Left ventricle myocardium inferior (tissue), 1 donor: ENCODE measurements at regions not wholly inside any gene's neighbourhood (a gene's known extent, or its start where the extent isn't known, plus 50 kb on each side); places are given as distances from the start of the nearest gene placed in this dataset.

Source experiments
- DNase-seq: peaks from one replicate; pipeline ENCODE4 v3.0.0-alpha.2; 2020
- H3K27ac ChIP-seq: fragments of 200-600 bp; replicated peaks from 2 replicates; pipeline ENCODE4 v1.8.0; 2021
- H3K27me3 ChIP-seq: fragments of 200-600 bp; 2 replicates; pipeline ENCODE4 v1.8.0; 2021; ENCODE audit warnings: low read depth
- H3K36me3 ChIP-seq: fragments of 200-600 bp; 2 replicates; pipeline ENCODE4 v1.8.0; 2021
- H3K4me1 ChIP-seq: fragments of 200-600 bp; 2 replicates; pipeline ENCODE4 v1.8.0; 2021
- H3K4me3 ChIP-seq: fragments of 200-600 bp; 2 replicates; pipeline ENCODE4 v1.8.0; 2021; ENCODE audit warnings: mild to moderate bottlenecking, moderate library complexity
- H3K9me3 ChIP-seq: fragments of 200-600 bp; replicated peaks from 2 replicates; pipeline ENCODE4 v1.8.0; 2021
- intact Hi-C: fragments of 100-400 bp; cut with micrococcal nuclease; formaldehyde crosslinking; loops from one replicate; pipeline ENCODE4 v1.11.0; 2022
- TF ChIP-seq, protein P1 (sequence below): fragments of 200-600 bp; IDR thresholded peaks from 2 replicates; pipeline ENCODE4 v1.8.0; 2021; ENCODE audit warnings: antibody characterized with exemption, mild to moderate bottlenecking, borderline replicate concordance
- donor health status: DM: no; HTN: yes; CAD: no; lungs with severe emphysema.

DNA sequence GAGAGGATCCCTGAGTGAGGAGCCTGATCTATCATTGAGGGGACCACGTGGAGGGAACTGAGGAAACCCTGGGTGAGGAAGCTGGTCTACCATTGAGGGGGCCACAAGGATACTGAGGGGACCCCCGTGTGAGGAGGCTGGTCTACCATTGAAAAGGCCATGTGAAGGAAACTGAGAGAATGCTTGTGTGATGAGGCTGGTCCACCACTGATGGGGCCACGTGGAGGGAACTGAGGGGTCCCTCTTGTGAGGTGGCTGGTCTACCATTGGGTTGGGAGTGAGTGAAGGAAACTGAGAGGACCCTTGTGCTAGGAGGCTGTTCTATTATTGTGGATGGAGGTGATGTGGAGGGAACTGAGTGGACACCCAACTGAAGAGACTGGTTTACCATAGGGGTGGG is 161.3 kb downstream of the FBLN2 start:
- Histone ChIP-seq H3K27me3 (peaks cover 56% of the 10 kb centered on the region), H3K4me3 (no peak overlapping the region), H3K27ac (no peak overlapping the region), H3K4me1 (no peaks in the 10 kb centered on the region), H3K9me3 (peaks cover 12% of the 10 kb centered on the region), H3K36me3 (no peaks in the 10 kb centered on the region)
- DNase-seq, result no peak
- TF ChIP-seq, protein P1, sequence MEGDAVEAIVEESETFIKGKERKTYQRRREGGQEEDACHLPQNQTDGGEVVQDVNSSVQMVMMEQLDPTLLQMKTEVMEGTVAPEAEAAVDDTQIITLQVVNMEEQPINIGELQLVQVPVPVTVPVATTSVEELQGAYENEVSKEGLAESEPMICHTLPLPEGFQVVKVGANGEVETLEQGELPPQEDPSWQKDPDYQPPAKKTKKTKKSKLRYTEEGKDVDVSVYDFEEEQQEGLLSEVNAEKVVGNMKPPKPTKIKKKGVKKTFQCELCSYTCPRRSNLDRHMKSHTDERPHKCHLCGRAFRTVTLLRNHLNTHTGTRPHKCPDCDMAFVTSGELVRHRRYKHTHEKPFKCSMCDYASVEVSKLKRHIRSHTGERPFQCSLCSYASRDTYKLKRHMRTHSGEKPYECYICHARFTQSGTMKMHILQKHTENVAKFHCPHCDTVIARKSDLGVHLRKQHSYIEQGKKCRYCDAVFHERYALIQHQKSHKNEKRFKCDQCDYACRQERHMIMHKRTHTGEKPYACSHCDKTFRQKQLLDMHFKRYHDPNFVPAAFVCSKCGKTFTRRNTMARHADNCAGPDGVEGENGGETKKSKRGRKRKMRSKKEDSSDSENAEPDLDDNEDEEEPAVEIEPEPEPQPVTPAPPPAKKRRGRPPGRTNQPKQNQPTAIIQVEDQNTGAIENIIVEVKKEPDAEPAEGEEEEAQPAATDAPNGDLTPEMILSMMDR, result no peak
- intact Hi-C loops, result no loop called here

DNA sequence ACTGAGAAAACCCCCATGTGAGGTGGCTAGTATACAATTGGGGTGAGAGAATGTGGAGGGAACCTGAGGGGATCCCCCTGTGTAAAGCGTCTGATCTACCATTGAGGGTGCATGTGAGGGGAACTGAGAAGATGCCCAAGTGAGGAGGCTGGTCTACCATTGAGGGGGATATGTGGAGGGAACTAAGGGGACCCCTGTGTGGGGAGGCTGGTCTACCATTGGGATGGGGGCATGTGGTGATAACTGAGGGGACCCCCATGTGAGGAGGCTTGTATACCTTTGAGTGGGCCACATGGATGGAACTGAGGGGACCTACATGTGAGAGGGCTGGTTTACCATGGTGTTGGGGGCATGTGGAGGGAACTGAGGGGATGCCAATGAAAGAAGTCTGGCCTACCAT is 160.8 kb downstream of the FBLN2 start:
- TF ChIP-seq, protein P1, result no peak
- intact Hi-C loops, result no loop called here
- no peak for DNase-seq
- Histone ChIP-seq H3K27me3 (peaks cover 56% of the 10 kb centered on the region), H3K9me3 (peaks cover 12% of the 10 kb centered on the region), H3K4me3 (no peak overlapping the region), H3K27ac (no peak overlapping the region), H3K4me1 (no peaks in the 10 kb centered on the region), H3K36me3 (no peaks in the 10 kb centered on the region)

DNA sequence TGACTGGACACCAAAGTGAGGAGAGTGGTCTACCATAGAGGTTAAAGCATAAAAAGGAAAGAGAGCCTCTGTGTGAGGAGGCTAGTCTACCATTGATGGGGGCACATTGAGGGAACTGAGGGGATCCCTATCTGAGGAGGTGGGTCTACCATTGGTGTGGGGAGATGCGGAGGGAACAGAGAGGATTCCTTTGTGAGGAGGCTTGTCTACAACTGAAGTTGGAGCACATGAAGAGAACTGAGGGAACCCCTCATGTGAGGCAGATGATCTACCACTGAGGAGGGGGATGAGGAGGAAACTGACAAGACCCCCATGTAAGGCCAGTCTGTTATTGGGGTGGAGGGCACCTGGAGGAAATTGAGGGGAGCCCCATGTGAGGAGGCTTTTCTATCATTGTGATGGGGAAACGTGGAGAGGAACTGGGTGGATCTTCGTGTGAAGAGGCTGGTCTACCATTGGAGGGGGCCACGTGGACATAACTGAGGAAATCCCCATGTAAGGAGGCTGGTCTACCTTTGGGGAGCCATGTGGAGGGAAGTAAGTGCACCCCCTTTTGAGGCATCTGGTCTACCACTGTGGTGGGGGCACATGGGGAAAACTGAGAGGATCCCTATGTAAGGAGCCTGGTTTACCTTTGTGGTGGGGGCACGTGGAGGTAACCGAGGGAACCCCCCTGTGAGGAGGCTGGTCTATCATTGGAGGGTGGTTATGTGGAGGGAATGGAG is 160.1 kb downstream of the FBLN2 start:
- no peaks in the 10 kb centered on the region for H3K4me1 ChIP-seq
- TF ChIP-seq, protein P1, result no peak
- DNase-seq, result no peak
- no peaks in the 10 kb centered on the region for H3K36me3 ChIP-seq
- H3K9me3 ChIP-seq, result peaks cover 12% of the 10 kb centered on the region
- H3K27ac ChIP-seq, result no peak overlapping the region
- H3K27me3 ChIP-seq, result peaks cover 56% of the 10 kb centered on the region
- no peak overlapping the region for H3K4me3 ChIP-seq
- intact Hi-C loops, result no loop called here

DNA sequence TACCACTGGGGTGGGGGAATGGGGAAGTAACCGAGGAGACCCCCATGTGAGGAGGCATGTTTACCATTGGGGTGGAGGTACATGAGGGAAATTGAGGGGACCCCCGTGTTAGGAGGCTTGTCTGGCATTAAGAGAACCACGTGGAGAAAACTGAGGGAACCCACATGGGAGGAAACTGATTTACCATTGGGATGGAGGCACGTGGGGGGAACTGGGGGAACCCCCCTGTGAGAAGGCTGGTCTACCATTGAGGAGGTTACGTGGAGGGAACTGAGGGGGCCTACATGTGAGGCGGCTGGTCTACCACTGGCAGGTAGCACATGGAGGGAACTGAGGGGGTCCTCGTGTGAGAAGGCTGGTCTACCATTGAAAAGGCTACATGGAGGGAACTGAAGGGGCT is 159.4 kb downstream of the FBLN2 start:
- Histone ChIP-seq H3K27ac (no peak overlapping the region), H3K9me3 (peaks cover 11% of the 10 kb centered on the region)

DNA sequence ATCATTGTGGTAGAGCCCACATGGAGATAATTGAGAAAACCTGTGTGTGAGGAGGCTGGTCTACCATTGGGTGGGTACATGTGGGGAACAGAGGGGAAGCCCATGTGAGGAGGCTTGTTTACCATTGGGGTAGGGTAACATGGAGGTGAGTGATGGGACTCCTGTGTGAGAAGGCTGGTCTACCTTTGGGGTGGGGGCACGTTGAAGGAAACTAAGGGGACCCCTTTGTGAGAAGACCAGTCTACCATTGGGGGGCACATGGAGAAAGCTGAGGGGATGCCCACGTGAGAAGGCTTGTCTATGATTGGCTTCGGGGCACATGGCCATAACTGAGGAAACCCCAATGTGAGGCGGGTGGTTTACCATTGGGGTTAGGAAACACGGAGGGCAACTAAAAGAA is 158.5 kb downstream of the FBLN2 start:
- H3K27ac ChIP-seq, result no peak overlapping the region
- DNase-seq, result no peak
- TF ChIP-seq, protein P1, result no peak
- peaks cover 62% of the 10 kb centered on the region for H3K27me3 ChIP-seq
- no peak overlapping the region for H3K4me3 ChIP-seq
- no peaks in the 10 kb centered on the region for H3K36me3 ChIP-seq
- H3K9me3 ChIP-seq, result peaks cover 4% of the 10 kb centered on the region
- intact Hi-C loops, result no loop called here
- no peaks in the 10 kb centered on the region for H3K4me1 ChIP-seq

More for the DNA sequence above, 159.4 kb downstream of the FBLN2 start:
- Histone ChIP-seq H3K4me3 (no peak overlapping the region), H3K36me3 (no peaks in the 10 kb centered on the region), H3K4me1 (no peaks in the 10 kb centered on the region), H3K27me3 (peaks cover 60% of the 10 kb centered on the region)
- DNase-seq, result no peak
- TF ChIP-seq, protein P1, result no peak
- intact Hi-C loops, result no loop called here
